Gastroesophageal sphincter (tissue), 3 donors: ENCODE measurements at regions not wholly inside any gene's neighbourhood (a gene's known extent, or its start where the extent isn't known, plus 50 kb on each side); places are given as distances from the start of the nearest gene placed in this dataset.

Experiments
- CTCF ChIP-seq, 4 experiments: fragments of 200-600 bp in 2 of 4; fragments of 450-650 bp in 2 of 4; sonication (generic) in 1 of 4; IDR thresholded peaks; one replicate each; pipeline ENCODE4 v1.5.1; 2017 to 2019; ENCODE audit warnings: antibody characterized with exemption in 4 of 4, mild to moderate bottlenecking in 2 of 4, moderate library complexity in 2 of 4
- POLR2A ChIP-seq, 2 donors: fragments of 450-650 bp; IDR thresholded peaks; one replicate each; pipeline ENCODE4 v1.6.1; 2017; ENCODE audit warnings: antibody characterized with exemption in 2 of 2, mild to moderate bottlenecking in 2 of 2, moderate library complexity in 1 of 2

DNA sequence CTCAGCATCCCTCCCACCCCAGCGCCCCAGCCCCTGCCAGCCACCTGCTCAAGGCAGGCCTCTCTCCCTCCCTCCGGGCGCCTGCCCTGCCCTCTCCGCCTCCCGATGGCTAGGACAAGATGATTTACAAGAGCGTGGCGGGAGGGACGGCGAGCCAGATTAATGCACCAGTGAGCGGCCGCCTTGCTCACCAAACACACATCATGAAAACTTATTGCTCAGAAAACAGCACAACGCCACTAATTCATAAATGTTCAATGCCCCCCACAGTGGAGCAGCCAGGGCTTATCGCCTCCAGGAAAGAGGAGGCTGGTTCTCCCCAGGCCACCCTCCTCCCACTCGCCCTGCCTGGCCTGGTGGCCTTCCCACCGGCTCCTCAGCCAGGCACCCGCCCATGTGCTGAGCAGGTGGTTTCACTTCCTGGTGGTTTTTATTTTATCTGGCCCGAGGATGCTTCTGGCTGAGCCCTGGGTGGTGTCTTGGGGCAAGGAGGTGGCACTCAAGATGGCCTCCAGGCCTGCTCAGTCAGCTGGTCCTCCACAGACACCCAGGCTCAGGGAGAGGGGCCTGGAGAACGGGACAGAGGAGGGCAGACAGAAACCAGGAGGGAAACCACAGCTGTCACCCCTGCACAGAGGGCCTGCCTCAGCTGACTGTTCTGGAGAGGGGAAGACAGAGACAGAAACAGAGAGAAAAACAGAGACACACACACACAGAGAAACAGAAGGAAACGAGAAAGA is 284.9 kb downstream of the UACA start:
- no peak for TF ChIP-seq CTCF (IDR thresholded peaks at IDR 0.05)
- TF ChIP-seq POLR2A (IDR thresholded peaks at IDR 0.05), result no peak
